Neural crest cell (in vitro differentiated cells): ENCODE measurements at regions not wholly inside any gene's neighbourhood (a gene's known extent, or its start where the extent isn't known, plus 50 kb on each side); places are given as distances from the start of the nearest gene placed in this dataset.
"Not testable (repeated sequence)": the region's sequence is repeated elsewhere in the genome, so short reads cannot be mapped to it uniquely, and the experiment has no call there.

Experiments used
- DNase-seq: peaks from one replicate; pipeline ENCODE4 v3.0.0; 2021; ENCODE audit warnings: low read depth, mixed read lengths, low spot score
- H3K27ac Mint-ChIP-seq: one replicate; pipeline ENCODE4 v1.8.0; 2021; ENCODE audit warnings: mild to moderate bottlenecking, mixed read lengths; ENCODE audit not compliant: unreplicated experiment
- H3K27me3 Mint-ChIP-seq: 2 replicates; pipeline ENCODE4 v1.8.0; 2021; ENCODE audit warnings: low read depth, mild to moderate bottlenecking, mixed read lengths
- H3K36me3 Mint-ChIP-seq: 2 replicates; pipeline ENCODE4 v1.8.0; 2021; ENCODE audit warnings: low read depth, mild to moderate bottlenecking, mixed read lengths
- H3K4me1 Mint-ChIP-seq: 2 replicates; pipeline ENCODE4 v1.8.0; 2021; ENCODE audit warnings: mixed read lengths
- H3K4me3 Mint-ChIP-seq: one replicate; pipeline ENCODE4 v1.8.0; 2021; ENCODE audit warnings: mild to moderate bottlenecking, mixed read lengths
- H3K9me3 Mint-ChIP-seq: 2 replicates; pipeline ENCODE4 v1.8.0; 2021; ENCODE audit warnings: mixed read lengths
- CTCF ChIP-seq: fragments of 200-600 bp; sonication (generic); conservative IDR thresholded peaks from 2 replicates; pipeline ENCODE4 v1.5.0; 2021; ENCODE audit warnings: antibody characterized with exemption, mild to moderate bottlenecking

DNA sequence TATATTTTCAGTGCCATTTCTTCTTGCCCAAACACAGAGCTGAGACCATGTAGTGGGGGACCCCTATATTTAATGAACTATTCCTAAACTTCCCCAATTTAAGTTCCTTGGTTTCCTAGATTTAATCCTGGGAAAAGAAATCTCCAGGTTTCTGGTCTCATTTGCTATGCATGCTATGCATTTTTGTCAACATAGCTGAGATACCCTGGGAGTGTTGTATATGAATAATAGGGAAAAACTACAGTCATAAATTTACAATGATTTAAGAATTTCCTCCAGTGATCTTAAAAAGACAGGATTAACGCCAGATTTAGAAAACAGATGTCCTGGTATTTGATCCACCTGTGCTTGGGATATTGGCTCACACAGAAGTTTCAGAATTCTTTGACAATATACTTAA, 136.8 kb upstream of the RAPGEF2 start:
- no peak overlapping the region for H3K27ac Mint-ChIP-seq
- no peaks in the 10 kb centered on the region for H3K27me3 Mint-ChIP-seq

DNA sequence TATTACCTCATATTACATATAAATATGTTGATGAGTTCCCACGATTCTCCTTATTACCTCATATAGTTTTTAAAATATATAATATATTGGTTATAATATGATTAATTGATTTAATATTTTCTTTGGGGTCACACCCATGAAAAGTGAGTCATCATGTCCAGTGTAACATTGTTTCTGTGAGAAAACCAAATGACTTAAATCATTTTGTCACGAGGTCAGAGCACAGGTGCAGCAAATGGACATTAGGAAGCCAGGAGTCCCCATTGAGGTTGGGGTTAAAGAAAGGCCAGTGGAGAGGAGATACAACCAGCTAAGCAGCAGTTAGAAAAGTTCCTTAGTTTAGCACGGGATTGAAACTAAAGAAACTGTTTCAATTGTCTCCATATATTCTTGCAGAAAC, 133.9 kb upstream of the RAPGEF2 start:
- Mint-ChIP-seq H3K4me1 (peaks cover 22% of the 10 kb centered on the region), H3K9me3 (no peaks in the 10 kb centered on the region), H3K36me3 (no peaks in the 10 kb centered on the region), H3K27ac (no peak overlapping the region), H3K27me3 (no peaks in the 10 kb centered on the region), H3K4me3 (no peak overlapping the region)
- no peak for TF ChIP-seq CTCF
- no peak for DNase-seq

More for the DNA sequence above, 136.8 kb upstream of the RAPGEF2 start:
- no peak overlapping the region for H3K4me3 Mint-ChIP-seq
- H3K9me3 Mint-ChIP-seq, result no peaks in the 10 kb centered on the region
- no peak for TF ChIP-seq CTCF
- H3K4me1 Mint-ChIP-seq, result peaks cover 47% of the 10 kb centered on the region
- no peaks in the 10 kb centered on the region for H3K36me3 Mint-ChIP-seq
- DNase-seq, result no peak

DNA sequence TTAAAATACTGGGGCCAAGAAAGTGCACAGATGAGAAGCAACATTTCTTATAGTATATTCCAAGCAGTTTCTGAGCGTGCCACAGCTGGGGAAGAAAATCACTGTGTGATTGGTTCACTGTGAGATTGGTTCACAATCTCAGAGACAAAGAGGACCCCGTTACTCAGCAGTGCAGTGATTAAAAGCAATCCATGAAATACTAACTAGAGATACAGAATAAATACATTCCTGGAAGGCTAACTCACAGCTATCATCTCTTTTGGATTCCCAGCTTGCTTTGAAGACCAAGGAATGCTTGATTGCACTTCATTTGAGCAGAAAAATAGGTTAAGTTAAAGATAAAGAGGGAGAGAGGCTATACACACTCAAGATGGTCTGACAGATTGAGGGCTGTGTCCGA, 132.1 kb upstream of the RAPGEF2 start:
- no peaks in the 10 kb centered on the region for H3K36me3 Mint-ChIP-seq
- DNase-seq, result no peak
- H3K4me1 Mint-ChIP-seq, result peaks cover 8% of the 10 kb centered on the region
- H3K9me3 Mint-ChIP-seq, result no peaks in the 10 kb centered on the region
- no peak overlapping the region for H3K4me3 Mint-ChIP-seq
- H3K27ac Mint-ChIP-seq, result peak overlapping the region; percentile 60
- no peak for TF ChIP-seq CTCF
- no peaks in the 10 kb centered on the region for H3K27me3 Mint-ChIP-seq

DNA sequence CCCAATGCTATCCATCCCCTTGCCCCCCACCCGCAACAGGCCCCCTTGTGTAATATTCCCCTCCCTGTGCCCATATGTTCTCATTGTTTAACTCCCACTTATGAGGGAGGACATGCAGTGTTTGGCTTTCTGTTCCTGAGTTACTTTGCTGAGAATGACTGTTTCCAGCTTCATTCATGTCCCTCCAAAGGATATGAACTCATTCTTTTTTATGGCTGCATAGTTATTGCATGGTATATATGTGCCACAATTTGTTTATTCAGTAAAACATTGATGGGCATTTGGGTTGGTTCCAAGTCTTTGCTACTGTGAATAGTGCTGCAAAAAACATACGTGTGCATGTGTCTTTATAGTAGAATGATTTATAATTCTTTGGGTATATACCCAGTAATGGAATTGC, 128.4 kb upstream of the RAPGEF2 start:
- H3K27ac Mint-ChIP-seq, H3K9me3 Mint-ChIP-seq, DNase-seq, H3K4me3 Mint-ChIP-seq, H3K27me3 Mint-ChIP-seq, H3K36me3 Mint-ChIP-seq, H3K4me1 Mint-ChIP-seq: not testable (repeated sequence)

DNA sequence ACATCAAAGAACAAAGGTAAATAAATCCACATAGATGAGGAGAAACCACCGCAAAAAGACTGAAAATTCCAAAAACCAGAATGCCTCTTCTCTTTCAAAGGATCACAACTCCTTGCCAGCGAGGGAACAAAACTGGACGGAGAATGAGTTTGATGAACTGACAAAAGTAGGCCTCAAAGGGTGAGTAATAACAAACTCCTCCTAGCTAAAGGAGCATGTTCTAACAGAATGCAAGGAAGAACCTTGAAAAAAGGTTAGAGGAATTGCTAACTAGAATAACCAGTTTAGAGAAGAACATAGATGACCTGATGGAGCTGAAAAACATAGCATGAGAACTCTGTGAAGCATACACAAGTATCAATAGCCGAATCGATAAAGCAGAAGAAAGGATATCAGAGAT, 122.2 kb upstream of the RAPGEF2 start:
- H3K27me3 Mint-ChIP-seq, DNase-seq, H3K9me3 Mint-ChIP-seq, H3K4me3 Mint-ChIP-seq, H3K27ac Mint-ChIP-seq, H3K4me1 Mint-ChIP-seq: not testable (repeated sequence)
- peaks cover 16% of the 10 kb centered on the region for H3K36me3 Mint-ChIP-seq

DNA sequence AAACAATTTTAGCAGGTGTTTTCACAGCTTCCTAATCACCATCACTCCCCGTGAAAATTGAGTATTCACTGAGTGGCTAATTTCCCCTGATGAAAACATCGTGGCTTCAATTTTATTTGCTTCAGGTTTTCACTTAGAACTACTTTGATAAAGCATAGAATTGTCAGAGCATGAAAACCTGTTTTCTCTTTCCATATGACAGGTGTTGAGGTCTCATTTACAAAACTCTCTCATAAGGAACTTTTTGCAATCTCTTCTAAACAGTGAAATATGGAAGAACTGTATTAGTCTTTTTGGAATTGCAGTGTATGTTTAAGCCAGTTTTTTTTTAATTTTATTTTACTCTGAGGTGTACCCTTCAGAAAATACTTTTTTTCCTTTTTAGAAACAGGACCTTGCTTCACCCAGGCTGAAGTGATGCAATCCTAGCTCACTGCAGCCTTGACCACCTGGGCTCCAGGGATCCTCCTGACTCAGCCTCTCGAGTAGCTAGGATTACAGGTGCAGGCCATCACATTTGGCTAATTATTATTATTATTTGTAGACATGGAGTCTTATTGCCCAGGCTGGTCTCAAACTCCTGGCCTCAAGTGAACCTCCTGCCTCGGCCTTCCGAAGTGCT, 111.2 kb upstream of the RAPGEF2 start:
- H3K27ac Mint-ChIP-seq, result no peak overlapping the region
- H3K9me3 Mint-ChIP-seq, result peaks cover 6% of the 10 kb centered on the region
- H3K4me3 Mint-ChIP-seq, result no peak overlapping the region
- no peak for TF ChIP-seq CTCF
- DNase-seq, result no peak
- H3K27me3 Mint-ChIP-seq, result no peaks in the 10 kb centered on the region
- H3K36me3 Mint-ChIP-seq, result no peaks in the 10 kb centered on the region
- H3K4me1 Mint-ChIP-seq, result no peaks in the 10 kb centered on the region

DNA sequence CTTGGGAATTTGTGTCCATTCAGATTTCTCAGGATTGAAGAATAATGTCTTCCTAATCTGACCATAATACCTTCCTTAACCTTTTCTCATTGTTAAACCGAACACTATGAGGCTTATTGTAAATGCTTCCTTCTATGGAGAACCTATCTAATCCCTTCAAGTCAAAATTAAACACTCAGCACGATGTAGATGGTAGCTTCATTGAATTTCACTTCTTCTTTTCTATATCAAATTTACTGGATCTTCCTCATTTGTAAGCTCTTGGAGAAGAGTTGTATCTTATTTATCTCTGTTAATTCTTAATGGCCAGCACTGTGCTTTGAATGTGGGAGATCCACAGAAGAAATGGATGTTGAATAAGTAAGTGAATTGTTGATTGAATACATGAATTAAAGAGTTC, 109.0 kb upstream of the RAPGEF2 start:
- peaks cover 3% of the 10 kb centered on the region for H3K9me3 Mint-ChIP-seq
- DNase-seq, result no peak
- no peak for TF ChIP-seq CTCF
- H3K27ac Mint-ChIP-seq, result no peak overlapping the region
- H3K4me1 Mint-ChIP-seq, result no peaks in the 10 kb centered on the region
- H3K27me3 Mint-ChIP-seq, result no peaks in the 10 kb centered on the region
- no peaks in the 10 kb centered on the region for H3K36me3 Mint-ChIP-seq
- no peak overlapping the region for H3K4me3 Mint-ChIP-seq
